Stimulated activated effector memory CD8-positive, alpha-beta T cell treated with anti-CD3 and anti-CD28 coated beads, Interleukin-12 subunit alpha, Interleukin-12 subunit beta, amount 100 ng/mL, for 72 hours (primary cell): ENCODE measurements at regions not wholly inside any gene's neighbourhood (a gene's known extent, or its start where the extent isn't known, plus 50 kb on each side); places are given as distances from the start of the nearest gene placed in this dataset.
A peak's percentile ranks its signal among the peaks of the same experiment; 100 is the strongest.

Experiments used
- ATAC-seq: fragments of 150-1000 bp; cut with Tn5 transposase; 2 replicates; pipeline ENCODE4 v1.10.0; 2021
- DNase-seq, 2 donors: peaks; one replicate each; pipeline ENCODE4 v3.0.0; 2021 to 2022; ENCODE audit warnings: low spot score in 2 of 2
- H3K27ac Mint-ChIP-seq: one replicate; pipeline ENCODE4 v1.8.0; 2022; ENCODE audit warnings: mild to moderate bottlenecking, mixed read lengths
- H3K36me3 Mint-ChIP-seq: one replicate; pipeline ENCODE4 v1.8.0; 2022; ENCODE audit warnings: mild to moderate bottlenecking, mixed read lengths
- H3K4me1 Mint-ChIP-seq: one replicate; pipeline ENCODE4 v1.8.0; 2022; ENCODE audit warnings: mixed read lengths
- H3K4me3 Mint-ChIP-seq: one replicate; pipeline ENCODE4 v1.8.0; 2022; ENCODE audit warnings: mild to moderate bottlenecking, mixed read lengths
- H3K9me3 Mint-ChIP-seq: one replicate; pipeline ENCODE4 v1.8.0; 2022; ENCODE audit warnings: mixed read lengths

GRCh38 chr6:15880262-15880973, 217.6 kb upstream of the DTNBP1 start:
- ATAC-seq (no peak), DNase-seq (no peak)
- Mint-ChIP-seq H3K27ac (peak overlapping the region; percentile 63), H3K4me3 (peak overlapping the region; percentile 46), H3K36me3 (peaks cover 7% of the 10 kb centered on the region), H3K4me1 (peaks cover 29% of the 10 kb centered on the region), H3K9me3 (no peaks in the 10 kb centered on the region)

GRCh38 chr6:15879371-15880261, 216.8 kb upstream of the DTNBP1 start:
- peak; percentile 81 for ATAC-seq
- peak overlapping the region; percentile 63 for H3K27ac Mint-ChIP-seq

GRCh38 chr6:15877231-15877630, 214.4 kb upstream of the DTNBP1 start:
- ATAC-seq (no peak), DNase-seq (no peak)
- no peaks in the 10 kb centered on the region for H3K9me3 Mint-ChIP-seq
- no peak overlapping the region for H3K27ac Mint-ChIP-seq
- peaks cover 29% of the 10 kb centered on the region for H3K4me1 Mint-ChIP-seq
- H3K4me3 Mint-ChIP-seq = no peak overlapping the region
- peaks cover 7% of the 10 kb centered on the region for H3K36me3 Mint-ChIP-seq

More at GRCh38 chr6:15879371-15880261, 216.8 kb upstream of the DTNBP1 start:
- peaks cover 29% of the 10 kb centered on the region for H3K4me1 Mint-ChIP-seq
- peak overlapping the region; percentile 46 for H3K4me3 Mint-ChIP-seq
- peak; percentile 44 to 82 for DNase-seq
- no peaks in the 10 kb centered on the region for H3K9me3 Mint-ChIP-seq
- peaks cover 7% of the 10 kb centered on the region for H3K36me3 Mint-ChIP-seq

GRCh38 chr6:15876406-15876805, 213.6 kb upstream of the DTNBP1 start:
- H3K36me3 Mint-ChIP-seq = peaks cover 7% of the 10 kb centered on the region
- ATAC-seq = peak; percentile 79
- no peaks in the 10 kb centered on the region for H3K9me3 Mint-ChIP-seq
- no peak overlapping the region for H3K4me3 Mint-ChIP-seq
- H3K27ac Mint-ChIP-seq = no peak overlapping the region
- H3K4me1 Mint-ChIP-seq = peaks cover 26% of the 10 kb centered on the region
- DNase-seq = peak in 1 of 2 donors; percentile 54

- Mint-ChIP-seq H3K9me3 (no peaks in the 10 kb centered on the region), H3K4me3 (no peak overlapping the region), H3K27ac (no peak overlapping the region), H3K36me3 (peaks cover 7% of the 10 kb centered on the region), H3K4me1 (peaks cover 20% of the 10 kb centered on the region)
- DNase-seq (no peak), ATAC-seq (no peak)
Observed at GRCh38 chr6:15875797-15876196, 213.0 kb upstream of the DTNBP1 start.

GRCh38 chr6:15874821-15875220, 212.0 kb upstream of the DTNBP1 start:
- no peak overlapping the region for H3K4me3 Mint-ChIP-seq
- peaks cover 3% of the 10 kb centered on the region for H3K36me3 Mint-ChIP-seq
- peaks cover 10% of the 10 kb centered on the region for H3K4me1 Mint-ChIP-seq
- DNase-seq = no peak
- H3K27ac Mint-ChIP-seq = no peak overlapping the region
- no peak for ATAC-seq
- no peaks in the 10 kb centered on the region for H3K9me3 Mint-ChIP-seq

- DNase-seq (no peak), ATAC-seq (no peak)
- H3K36me3 Mint-ChIP-seq = no peaks in the 10 kb centered on the region
- no peak overlapping the region for H3K4me3 Mint-ChIP-seq
- H3K4me1 Mint-ChIP-seq = peaks cover 6% of the 10 kb centered on the region
- H3K27ac Mint-ChIP-seq = no peak overlapping the region
- no peaks in the 10 kb centered on the region for H3K9me3 Mint-ChIP-seq
Observed at GRCh38 chr6:15874326-15874725, 211.5 kb upstream of the DTNBP1 start.

- no peaks in the 10 kb centered on the region for H3K36me3 Mint-ChIP-seq
- H3K27ac Mint-ChIP-seq = no peak overlapping the region
- no peak overlapping the region for H3K4me3 Mint-ChIP-seq
- H3K4me1 Mint-ChIP-seq = peaks cover 5% of the 10 kb centered on the region
- ATAC-seq (no peak), DNase-seq (peak in 1 of 2 donors; percentile 42)
- H3K9me3 Mint-ChIP-seq = no peaks in the 10 kb centered on the region
Observed at GRCh38 chr6:15872241-15873103, 209.6 kb upstream of the DTNBP1 start.

GRCh38 chr6:15871276-15871675, 208.4 kb upstream of the DTNBP1 start:
- H3K36me3 Mint-ChIP-seq = no peaks in the 10 kb centered on the region
- no peak overlapping the region for H3K27ac Mint-ChIP-seq
- no peak for ATAC-seq
- H3K4me3 Mint-ChIP-seq = no peak overlapping the region
- H3K4me1 Mint-ChIP-seq = peaks cover 4% of the 10 kb centered on the region
- H3K9me3 Mint-ChIP-seq = no peaks in the 10 kb centered on the region
- peak in 1 of 2 donors; percentile 35 for DNase-seq

GRCh38 chr6:15870333-15871043, 207.7 kb upstream of the DTNBP1 start:
- no peaks in the 10 kb centered on the region for H3K36me3 Mint-ChIP-seq
- DNase-seq (no peak), ATAC-seq (no peak)
- H3K4me3 Mint-ChIP-seq = no peak overlapping the region
- no peaks in the 10 kb centered on the region for H3K4me1 Mint-ChIP-seq
- no peak overlapping the region for H3K27ac Mint-ChIP-seq
- H3K9me3 Mint-ChIP-seq = no peaks in the 10 kb centered on the region

GRCh38 chr6:15864708-15865062, 201.9 kb upstream of the DTNBP1 start:
- H3K4me1 Mint-ChIP-seq = no peaks in the 10 kb centered on the region
- no peaks in the 10 kb centered on the region for H3K36me3 Mint-ChIP-seq
- H3K4me3 Mint-ChIP-seq = no peak overlapping the region
- no peak for ATAC-seq
- no peaks in the 10 kb centered on the region for H3K9me3 Mint-ChIP-seq
- no peak for DNase-seq
- no peak overlapping the region for H3K27ac Mint-ChIP-seq

GRCh38 chr6:15864038-15864707, 201.3 kb upstream of the DTNBP1 start:
- no peak overlapping the region for H3K4me3 Mint-ChIP-seq
- H3K4me1 Mint-ChIP-seq = no peaks in the 10 kb centered on the region

GRCh38 chr6:15862810-15863209, 200.0 kb upstream of the DTNBP1 start:
- no peaks in the 10 kb centered on the region for H3K9me3 Mint-ChIP-seq
- DNase-seq = no peak
- H3K4me1 Mint-ChIP-seq = no peaks in the 10 kb centered on the region

More at GRCh38 chr6:15864038-15864707, 201.3 kb upstream of the DTNBP1 start:
- ATAC-seq (no peak), DNase-seq (no peak)
- no peaks in the 10 kb centered on the region for H3K9me3 Mint-ChIP-seq
- H3K36me3 Mint-ChIP-seq = no peaks in the 10 kb centered on the region
- no peak overlapping the region for H3K27ac Mint-ChIP-seq

GRCh38 chr6:15861486-15861885, 198.7 kb upstream of the DTNBP1 start:
- DNase-seq = no peak
- no peak overlapping the region for H3K27ac Mint-ChIP-seq
- ATAC-seq = no peak
- no peaks in the 10 kb centered on the region for H3K4me1 Mint-ChIP-seq
- H3K36me3 Mint-ChIP-seq = no peaks in the 10 kb centered on the region
- no peak overlapping the region for H3K4me3 Mint-ChIP-seq
- H3K9me3 Mint-ChIP-seq = no peaks in the 10 kb centered on the region

More at GRCh38 chr6:15862810-15863209, 200.0 kb upstream of the DTNBP1 start:
- H3K27ac Mint-ChIP-seq = no peak overlapping the region
- no peak for ATAC-seq
- H3K36me3 Mint-ChIP-seq = no peaks in the 10 kb centered on the region
- no peak overlapping the region for H3K4me3 Mint-ChIP-seq
